AG10803 (cell line): ENCODE measurements at regions not wholly inside any gene's neighbourhood (a gene's known extent, or its start where the extent isn't known, plus 50 kb on each side); places are given as distances from the start of the nearest gene placed in this dataset.
"Not testable (repeated sequence)": the region's sequence is repeated elsewhere in the genome, so short reads cannot be mapped to it uniquely, and the experiment has no call there.

Experiments used
- DNase-seq: peaks from one replicate; pipeline ENCODE4 v3.0.0; 2010; ENCODE audit warnings: low read depth
- H3K4me3 ChIP-seq: 2 replicates; pipeline ENCODE4 v1.5.1; 2011; ENCODE audit warnings: mild to moderate bottlenecking, low read length, control low read depth
- TF ChIP-seq, protein P1 (sequence below): conservative IDR thresholded peaks from 2 replicates; pipeline ENCODE4 v1.5.1; 2011; ENCODE audit warnings: mild to moderate bottlenecking, low read length, control low read depth, inconsistent platforms

DNA sequence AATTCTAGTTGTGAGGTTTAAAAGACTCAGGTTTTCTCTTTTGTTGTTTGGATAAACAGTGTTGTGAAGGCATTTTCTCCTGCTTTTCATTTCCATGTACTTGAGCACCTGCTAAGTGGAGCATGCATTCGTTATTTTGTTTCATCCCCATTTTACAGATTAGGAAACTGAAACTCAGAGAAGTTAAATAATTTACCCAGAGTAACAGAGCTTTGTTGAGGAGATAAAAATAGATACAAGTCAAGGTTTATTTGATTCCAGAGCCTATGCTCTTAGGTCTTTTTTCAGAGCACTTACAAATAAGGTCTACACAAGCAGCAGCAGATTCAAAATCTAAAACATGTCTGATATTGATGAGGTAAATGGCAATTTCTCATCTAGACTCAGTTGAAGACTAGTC, 254.7 kb upstream of the PTBP2 start:
- TF ChIP-seq, protein P1, sequence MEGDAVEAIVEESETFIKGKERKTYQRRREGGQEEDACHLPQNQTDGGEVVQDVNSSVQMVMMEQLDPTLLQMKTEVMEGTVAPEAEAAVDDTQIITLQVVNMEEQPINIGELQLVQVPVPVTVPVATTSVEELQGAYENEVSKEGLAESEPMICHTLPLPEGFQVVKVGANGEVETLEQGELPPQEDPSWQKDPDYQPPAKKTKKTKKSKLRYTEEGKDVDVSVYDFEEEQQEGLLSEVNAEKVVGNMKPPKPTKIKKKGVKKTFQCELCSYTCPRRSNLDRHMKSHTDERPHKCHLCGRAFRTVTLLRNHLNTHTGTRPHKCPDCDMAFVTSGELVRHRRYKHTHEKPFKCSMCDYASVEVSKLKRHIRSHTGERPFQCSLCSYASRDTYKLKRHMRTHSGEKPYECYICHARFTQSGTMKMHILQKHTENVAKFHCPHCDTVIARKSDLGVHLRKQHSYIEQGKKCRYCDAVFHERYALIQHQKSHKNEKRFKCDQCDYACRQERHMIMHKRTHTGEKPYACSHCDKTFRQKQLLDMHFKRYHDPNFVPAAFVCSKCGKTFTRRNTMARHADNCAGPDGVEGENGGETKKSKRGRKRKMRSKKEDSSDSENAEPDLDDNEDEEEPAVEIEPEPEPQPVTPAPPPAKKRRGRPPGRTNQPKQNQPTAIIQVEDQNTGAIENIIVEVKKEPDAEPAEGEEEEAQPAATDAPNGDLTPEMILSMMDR, result no peak
- no peak overlapping the region for H3K4me3 ChIP-seq

DNA sequence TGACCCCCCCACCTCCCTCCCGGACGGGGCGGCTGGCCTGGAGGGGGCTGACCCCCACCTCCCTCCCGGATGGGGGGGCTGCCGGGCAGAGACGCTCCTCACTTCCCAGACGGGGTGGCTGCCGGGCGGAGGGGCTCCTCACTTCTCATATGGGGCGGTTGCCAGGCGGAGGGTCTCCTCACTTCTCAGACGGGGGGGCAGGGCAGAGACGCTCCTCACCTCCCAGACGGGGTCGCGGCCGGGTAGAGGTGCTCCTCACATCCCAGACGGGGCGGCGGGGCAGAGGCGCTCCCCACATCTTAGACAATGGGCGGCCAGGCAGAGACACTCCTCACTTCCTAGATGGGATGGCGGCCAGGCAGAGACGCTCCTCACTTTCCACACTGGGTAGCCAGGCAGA, 251.9 kb upstream of the PTBP2 start:
- DNase-seq, H3K4me3 ChIP-seq: not testable (repeated sequence)

More for the DNA sequence above, 254.7 kb upstream of the PTBP2 start:
- DNase-seq, result no peak

DNA sequence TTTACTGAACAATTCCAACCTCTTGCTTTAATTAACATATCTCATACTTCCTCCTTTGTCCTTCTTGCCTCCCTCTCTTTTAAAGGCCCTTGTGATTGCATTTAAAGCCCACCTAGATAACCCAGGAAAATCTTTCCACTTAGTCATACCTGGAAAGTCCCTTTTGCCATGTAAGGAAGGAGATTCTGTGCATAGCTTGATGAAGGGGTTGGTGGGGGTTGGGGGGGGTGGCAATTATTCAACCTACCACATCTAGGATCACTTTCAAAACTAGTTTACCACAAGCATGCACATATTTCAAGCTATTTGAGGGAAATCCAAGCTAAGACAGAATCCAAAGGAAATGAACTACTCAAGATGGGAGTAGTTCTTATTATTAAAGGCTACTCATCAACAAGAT, 249.1 kb upstream of the PTBP2 start:
- TF ChIP-seq, protein P1, result no peak
- no peak overlapping the region for H3K4me3 ChIP-seq
- peak; percentile 80 for DNase-seq

DNA sequence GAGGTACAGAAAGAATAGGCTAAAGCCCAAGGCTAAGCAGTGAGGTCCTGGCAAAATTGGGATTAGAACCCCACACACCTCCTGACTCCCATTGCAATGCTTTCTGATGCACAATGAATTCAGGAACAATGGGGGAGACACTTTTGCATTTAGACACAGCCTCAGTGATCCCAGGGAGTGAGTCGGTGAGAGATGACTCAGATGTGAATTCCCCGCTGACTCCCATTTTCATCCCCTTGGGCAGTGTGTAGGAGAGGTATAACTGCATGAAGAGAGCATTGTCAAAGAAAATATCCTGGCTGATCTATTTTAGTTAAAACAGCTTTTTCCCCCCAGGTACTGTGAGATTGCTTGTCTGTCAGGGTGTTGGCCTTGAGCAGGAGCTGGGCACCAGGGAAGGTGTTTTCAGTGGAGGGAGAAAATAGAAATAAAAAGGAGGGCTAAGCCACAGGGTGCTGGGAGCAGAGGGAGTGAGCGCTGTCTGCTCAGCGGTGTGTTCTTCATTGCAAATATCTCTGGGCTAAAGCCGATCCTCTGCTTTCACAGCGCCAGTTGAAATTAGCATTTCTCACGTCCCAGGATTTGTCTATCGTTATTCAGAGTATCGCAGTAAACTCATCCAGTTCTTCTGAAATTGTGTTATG, 247.7 kb upstream of the PTBP2 start:
- TF ChIP-seq, protein P1, result no peak
- H3K4me3 ChIP-seq, result no peak overlapping the region
- peak; percentile 9 for DNase-seq

DNA sequence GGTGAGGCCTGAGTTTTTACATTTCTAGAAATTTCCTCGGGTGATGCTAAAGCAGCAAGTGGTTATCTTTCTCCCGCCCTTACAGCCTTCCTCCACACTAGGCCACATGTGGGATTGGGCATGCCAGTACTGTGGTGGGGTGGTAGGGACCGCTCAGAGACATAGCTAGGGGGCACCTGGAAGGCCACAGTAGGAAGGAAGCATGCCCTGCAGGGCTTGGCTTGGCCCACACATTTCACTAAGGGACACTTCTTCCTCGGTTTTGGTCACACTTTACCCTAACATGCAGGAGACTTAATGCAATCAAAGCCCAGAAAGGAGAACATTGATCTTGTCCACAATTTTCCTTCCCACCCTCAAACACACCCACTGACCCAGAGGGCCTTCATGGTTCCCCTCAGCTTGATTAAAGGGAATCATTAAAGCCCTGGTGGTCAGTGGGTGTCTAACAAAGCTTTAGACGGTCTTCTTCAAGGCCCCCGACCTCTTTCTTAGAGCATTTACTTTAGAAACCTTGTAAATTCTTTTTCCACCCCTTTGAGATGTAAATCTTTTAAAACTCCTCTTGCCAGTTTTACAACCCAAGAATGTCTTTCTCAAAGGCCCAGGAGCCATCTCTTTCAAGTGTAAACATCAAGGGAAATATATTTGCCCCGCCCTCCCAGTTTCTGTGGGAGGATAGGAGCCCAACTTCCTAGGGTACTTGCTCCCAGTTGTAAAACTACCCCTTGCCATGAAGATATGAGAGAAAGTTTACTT, 246.4 kb upstream of the PTBP2 start:
- no peak overlapping the region for H3K4me3 ChIP-seq
- TF ChIP-seq, protein P1, result no peak
- no peak for DNase-seq

DNA sequence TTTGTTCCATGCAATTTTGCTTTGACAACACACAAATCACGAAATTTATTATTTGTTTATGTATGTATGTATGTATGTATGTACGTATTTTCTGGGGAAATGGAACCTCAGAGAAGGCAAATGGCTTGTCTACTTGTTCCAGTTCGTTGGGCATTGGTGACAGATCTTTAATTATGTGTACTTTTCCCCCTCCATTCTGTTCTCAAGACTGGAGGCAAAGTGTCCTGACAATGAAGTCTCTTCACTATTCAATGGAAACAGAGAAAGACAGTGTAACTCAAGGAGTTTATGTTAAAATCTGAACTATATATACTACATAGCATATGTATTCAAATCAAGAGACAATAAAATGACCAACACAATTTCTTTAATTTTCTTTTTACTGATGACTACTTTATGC, 245.7 kb upstream of the PTBP2 start:
- H3K4me3 ChIP-seq, result no peak overlapping the region
- no peak for DNase-seq
- TF ChIP-seq, protein P1, result no peak

DNA sequence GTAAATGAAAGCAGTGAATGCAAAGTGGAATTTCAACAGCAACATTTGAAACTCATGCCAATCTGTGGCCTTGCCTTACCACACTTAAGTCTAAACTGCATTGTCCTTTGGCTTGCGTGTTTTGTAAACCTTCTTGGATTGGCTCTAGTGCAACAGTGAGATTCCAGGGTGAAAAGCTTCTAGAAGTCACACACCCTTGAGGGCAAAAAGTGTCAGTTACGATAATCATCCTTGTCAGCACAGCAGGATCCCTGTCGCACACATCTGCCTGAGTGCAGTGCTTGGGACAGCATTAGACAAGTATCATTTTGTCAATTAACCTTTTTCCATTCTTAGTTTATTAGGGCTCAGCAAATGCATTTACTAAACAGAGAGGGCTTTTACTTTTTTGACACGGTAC, 243.4 kb upstream of the PTBP2 start:
- DNase-seq, result no peak
- TF ChIP-seq, protein P1, result no peak
- no peak overlapping the region for H3K4me3 ChIP-seq
